Suprapubic skin (tissue), 4 donors: ENCODE measurements at regions not wholly inside any gene's neighbourhood (a gene's known extent, or its start where the extent isn't known, plus 50 kb on each side); places are given as distances from the start of the nearest gene placed in this dataset.

Source experiments
- DNase-seq, 2 donors: peaks; one replicate each; pipeline ENCODE4 v3.0.0-alpha.2; 2019; ENCODE audit warnings: low spot score in 2 of 2
- H3K27ac ChIP-seq: fragments of 200-600 bp; sonication (generic); one replicate; pipeline ENCODE4 v1.5.1; 2019
- H3K27me3 ChIP-seq: fragments of 200-600 bp; sonication (generic); one replicate; pipeline ENCODE4 v1.5.1; 2019
- H3K36me3 ChIP-seq: fragments of 200-600 bp; sonication (generic); one replicate; pipeline ENCODE4 v1.5.1; 2019
- H3K4me1 ChIP-seq: fragments of 200-600 bp; sonication (generic); one replicate; pipeline ENCODE4 v1.5.1; 2019
- H3K4me3 ChIP-seq: fragments of 200-600 bp; sonication (generic); one replicate; pipeline ENCODE4 v1.5.1; 2019; ENCODE audit warnings: mild to moderate bottlenecking
- H3K9me3 ChIP-seq: fragments of 200-600 bp; sonication (generic); one replicate; pipeline ENCODE4 v1.5.1; 2019
- EP300 ChIP-seq: sonication (generic); formaldehyde crosslinking; IDR thresholded peaks from one replicate; pipeline ENCODE4 v1.6.1; 2017; ENCODE audit warnings: antibody characterized with exemption
- POLR2A ChIP-seq, 2 donors: fragments of 450-650 bp; IDR thresholded peaks; one replicate each; pipeline ENCODE4 v1.6.1; 2017; ENCODE audit warnings: antibody characterized with exemption in 2 of 2, mild to moderate bottlenecking in 2 of 2, moderate library complexity in 2 of 2
- POLR2AphosphoS5 ChIP-seq, 3 donors: sonication (generic); formaldehyde crosslinking; IDR thresholded peaks; one replicate each; pipeline ENCODE4 v1.6.1; 2017; ENCODE audit warnings: antibody characterized with exemption in 3 of 3
- WGBS: methylation state at CpG from one replicate; pipeline ENCODE4 v1.1.5; 2018; 5-methylcytosine and 5-hydroxymethylcytosine counted together
- TF ChIP-seq, protein P1 (sequence below), 2 donors: fragments of 200-600 bp in 1 of 2; fragments of 450-650 bp in 1 of 2; sonication (generic) in 1 of 2; IDR thresholded peaks; one replicate each; pipeline ENCODE4 v1.5.1; 2016 to 2019; ENCODE audit warnings: antibody characterized with exemption in 2 of 2, mild to moderate bottlenecking in 1 of 2, moderate library complexity in 1 of 2

- Histone ChIP-seq H3K36me3 (no peaks in the 10 kb centered on the region), H3K27ac (no peak overlapping the region), H3K4me1 (no peaks in the 10 kb centered on the region), H3K4me3 (no peak overlapping the region), H3K9me3 (no peaks in the 10 kb centered on the region), H3K27me3 (no peaks in the 10 kb centered on the region)
- TF ChIP-seq POLR2AphosphoS5 (IDR thresholded peaks at IDR 0.05): no peak
- no peak for TF ChIP-seq EP300
- TF ChIP-seq POLR2A (IDR thresholded peaks at IDR 0.05): no peak
- TF ChIP-seq, protein P1, sequence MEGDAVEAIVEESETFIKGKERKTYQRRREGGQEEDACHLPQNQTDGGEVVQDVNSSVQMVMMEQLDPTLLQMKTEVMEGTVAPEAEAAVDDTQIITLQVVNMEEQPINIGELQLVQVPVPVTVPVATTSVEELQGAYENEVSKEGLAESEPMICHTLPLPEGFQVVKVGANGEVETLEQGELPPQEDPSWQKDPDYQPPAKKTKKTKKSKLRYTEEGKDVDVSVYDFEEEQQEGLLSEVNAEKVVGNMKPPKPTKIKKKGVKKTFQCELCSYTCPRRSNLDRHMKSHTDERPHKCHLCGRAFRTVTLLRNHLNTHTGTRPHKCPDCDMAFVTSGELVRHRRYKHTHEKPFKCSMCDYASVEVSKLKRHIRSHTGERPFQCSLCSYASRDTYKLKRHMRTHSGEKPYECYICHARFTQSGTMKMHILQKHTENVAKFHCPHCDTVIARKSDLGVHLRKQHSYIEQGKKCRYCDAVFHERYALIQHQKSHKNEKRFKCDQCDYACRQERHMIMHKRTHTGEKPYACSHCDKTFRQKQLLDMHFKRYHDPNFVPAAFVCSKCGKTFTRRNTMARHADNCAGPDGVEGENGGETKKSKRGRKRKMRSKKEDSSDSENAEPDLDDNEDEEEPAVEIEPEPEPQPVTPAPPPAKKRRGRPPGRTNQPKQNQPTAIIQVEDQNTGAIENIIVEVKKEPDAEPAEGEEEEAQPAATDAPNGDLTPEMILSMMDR (IDR thresholded peaks at IDR 0.05): no peak
- DNase-seq: no peak
- 61% methylated on average over 6 of the region's 6 CpGs for WGBS
Observed at GRCh38 chrX:1779626-1780025, 164.8 kb downstream of the ASMT start.

- TF ChIP-seq, protein P1 (IDR thresholded peaks at IDR 0.05): no peak
- TF ChIP-seq POLR2A (IDR thresholded peaks at IDR 0.05) (no peak), POLR2AphosphoS5 (IDR thresholded peaks at IDR 0.05) (no peak), EP300 (no peak)
- DNase-seq: no peak
- no peaks in the 10 kb centered on the region for H3K36me3 ChIP-seq
- no peak overlapping the region for H3K4me3 ChIP-seq
- peaks cover 8% of the 10 kb centered on the region for H3K9me3 ChIP-seq
- H3K4me1 ChIP-seq: no peaks in the 10 kb centered on the region
- no peak overlapping the region for H3K27ac ChIP-seq
- no peaks in the 10 kb centered on the region for H3K27me3 ChIP-seq
- 81% methylated on average over 11 of the region's 11 CpGs for WGBS
Observed at GRCh38 chrX:1781766-1782165, 166.9 kb downstream of the ASMT start.

DNA sequence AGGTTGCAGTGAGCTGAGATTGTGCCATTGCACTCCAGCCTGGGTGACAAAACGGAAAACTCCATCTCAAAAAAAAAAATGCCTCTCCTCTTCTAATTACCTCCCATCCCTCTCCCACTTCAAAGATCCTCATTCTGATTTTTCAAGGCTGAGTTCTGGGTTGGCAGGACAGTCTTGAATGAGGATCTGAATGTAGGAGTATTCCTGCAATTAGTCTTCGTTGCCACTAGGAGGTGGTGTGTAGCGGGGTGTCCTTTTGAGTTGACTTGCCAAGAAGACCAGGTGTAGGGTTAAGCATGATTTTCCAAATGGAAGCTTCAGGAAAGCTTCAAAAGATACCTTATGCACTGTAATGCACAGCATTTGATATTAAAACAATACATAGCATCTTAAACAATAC, 169.9 kb downstream of the ASMT start:
- peaks cover 10% of the 10 kb centered on the region for H3K9me3 ChIP-seq
- no peaks in the 10 kb centered on the region for H3K36me3 ChIP-seq
- DNase-seq: no peak
- no peaks in the 10 kb centered on the region for H3K27me3 ChIP-seq
- TF ChIP-seq, protein P1 (IDR thresholded peaks at IDR 0.05): no peak
- no peak for TF ChIP-seq EP300
- no peak for TF ChIP-seq POLR2AphosphoS5 (IDR thresholded peaks at IDR 0.05)
- no peak for TF ChIP-seq POLR2A (IDR thresholded peaks at IDR 0.05)
- H3K4me1 ChIP-seq: no peaks in the 10 kb centered on the region
- 77% methylated on average over 3 of the region's 3 CpGs for WGBS
- no peak overlapping the region for H3K4me3 ChIP-seq
- H3K27ac ChIP-seq: no peak overlapping the region

DNA sequence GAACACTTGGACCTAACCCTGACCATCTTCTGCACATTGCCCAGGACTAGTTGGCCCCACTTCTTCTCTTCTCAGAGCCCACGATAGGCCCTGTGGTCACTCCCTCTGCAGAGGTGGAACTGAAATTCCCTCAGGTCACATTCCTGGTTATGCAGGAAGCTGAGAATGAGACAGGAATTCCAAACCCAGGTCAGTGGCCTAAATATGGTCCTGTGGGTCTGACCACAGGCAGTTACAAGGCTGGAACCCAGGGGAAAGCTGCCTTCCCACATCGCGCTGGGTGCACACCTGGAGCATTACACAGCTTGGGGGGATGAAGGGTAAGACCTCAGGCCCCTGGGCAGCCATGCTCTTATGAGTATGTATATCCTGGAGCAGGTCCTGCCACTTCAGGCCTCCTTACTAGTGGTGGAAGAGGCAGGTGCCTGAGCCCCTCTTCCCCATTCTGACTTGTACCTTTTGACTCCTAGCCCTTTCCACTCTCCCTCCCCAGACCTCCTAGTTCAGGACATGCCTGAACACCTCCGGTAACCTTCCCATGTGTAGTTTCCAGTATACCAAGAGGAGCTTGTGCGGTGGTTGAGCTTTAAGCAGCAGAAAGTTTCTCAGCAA, 173.5 kb downstream of the ASMT start:
- WGBS: 92% methylated on average over 2 of the region's 5 CpGs
- no peak overlapping the region for H3K4me3 ChIP-seq
- no peaks in the 10 kb centered on the region for H3K36me3 ChIP-seq
- H3K9me3 ChIP-seq: peaks cover 10% of the 10 kb centered on the region
- DNase-seq: no peak
- H3K27me3 ChIP-seq: no peaks in the 10 kb centered on the region
- no peaks in the 10 kb centered on the region for H3K4me1 ChIP-seq
- TF ChIP-seq POLR2A (IDR thresholded peaks at IDR 0.05) (no peak), EP300 (no peak), POLR2AphosphoS5 (IDR thresholded peaks at IDR 0.05) (no peak)
- TF ChIP-seq, protein P1 (IDR thresholded peaks at IDR 0.05): no peak
- no peak overlapping the region for H3K27ac ChIP-seq

DNA sequence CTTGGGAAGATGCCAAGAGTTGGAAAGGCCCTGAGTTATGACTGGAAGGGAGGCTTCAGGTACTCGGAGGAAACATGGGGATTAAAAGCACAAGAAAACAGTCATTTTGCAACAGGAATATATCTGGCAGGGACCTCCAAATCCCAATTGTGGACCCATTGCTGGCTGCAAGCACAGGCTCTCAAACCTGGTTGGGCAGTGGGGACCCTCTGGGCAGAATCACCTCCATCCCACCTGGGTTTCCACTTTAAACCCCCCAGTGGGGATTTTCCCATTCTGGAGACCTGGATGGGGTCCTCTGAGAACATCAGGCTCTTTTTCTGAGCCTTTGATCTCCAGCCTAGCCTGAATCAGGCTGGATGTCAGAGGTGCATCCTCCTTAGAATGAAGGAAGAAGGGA, 177.8 kb downstream of the ASMT start:
- no peak for DNase-seq
- no peaks in the 10 kb centered on the region for H3K27me3 ChIP-seq

GRCh38 chrX:1794586-1794985, 179.7 kb downstream of the ASMT start:
- Histone ChIP-seq H3K36me3 (no peaks in the 10 kb centered on the region), H3K27ac (no peak overlapping the region)
- 88% methylated on average over 2 of the region's 9 CpGs for WGBS

More for the DNA sequence above, 177.8 kb downstream of the ASMT start:
- H3K9me3 ChIP-seq: no peaks in the 10 kb centered on the region
- H3K4me3 ChIP-seq: no peak overlapping the region
- no peak overlapping the region for H3K27ac ChIP-seq
- TF ChIP-seq POLR2A (IDR thresholded peaks at IDR 0.05) (no peak), POLR2AphosphoS5 (IDR thresholded peaks at IDR 0.05) (no peak), EP300 (no peak)
- 9% methylated on average over 1 of the region's 1 CpG for WGBS
- no peaks in the 10 kb centered on the region for H3K36me3 ChIP-seq
- H3K4me1 ChIP-seq: no peaks in the 10 kb centered on the region

More at GRCh38 chrX:1794586-1794985, 179.7 kb downstream of the ASMT start:
- TF ChIP-seq, protein P1 (IDR thresholded peaks at IDR 0.05): no peak
- TF ChIP-seq EP300 (no peak), POLR2A (IDR thresholded peaks at IDR 0.05) (no peak), POLR2AphosphoS5 (IDR thresholded peaks at IDR 0.05) (no peak)
- Histone ChIP-seq H3K9me3 (no peaks in the 10 kb centered on the region), H3K27me3 (no peaks in the 10 kb centered on the region), H3K4me1 (no peaks in the 10 kb centered on the region), H3K4me3 (no peak overlapping the region)
- no peak for DNase-seq
